ENCODE measurements at regions not wholly inside any gene's neighbourhood (a gene's known extent, or its start where the extent isn't known, plus 50 kb on each side); places are given as distances from the start of the nearest gene placed in this dataset.

DNA sequence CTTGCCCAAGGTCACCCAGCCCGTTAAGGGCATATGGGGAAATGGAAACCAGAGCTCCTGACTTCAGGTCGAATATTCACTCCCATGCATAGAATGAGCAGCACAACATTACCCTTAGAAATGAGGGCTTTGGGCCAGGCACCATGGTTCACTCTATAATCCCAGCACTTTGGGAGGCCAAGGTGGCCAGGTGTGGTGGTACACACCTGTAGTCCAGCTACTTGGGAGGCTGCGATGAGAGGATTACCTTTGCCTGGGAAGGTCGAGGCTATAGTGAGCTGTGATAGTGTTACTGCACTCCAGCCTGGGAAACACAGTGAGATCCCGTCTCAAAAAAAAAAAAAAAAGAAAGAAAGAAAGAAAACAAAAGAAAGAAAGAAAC is 341.0 kb upstream of the TMPO start:
- no peak for TF ChIP-seq EZH2 (IDR thresholded peaks at IDR 0.05)
- TF ChIP-seq POLR2AphosphoS5 (IDR thresholded peaks at IDR 0.05; ENCODE audit: borderline replicate concordance, low read depth, low read length), result no peak
- TF ChIP-seq FOXP2 (optimal IDR thresholded peaks at IDR 0.05; ENCODE audit: control extremely low read depth, extremely low read length, insufficient read depth), result no peak

Data from SK-N-MC (cell line).